ENCODE measurements at regions not wholly inside any gene's neighbourhood (a gene's known extent, or its start where the extent isn't known, plus 50 kb on each side); places are given as distances from the start of the nearest gene placed in this dataset.

- DNase-seq (ENCODE audit: low spot score): no peak
These were observed 107.1 kb upstream of the TSHZ2 start for GRCh38 chr20:52864916-52865605.

- DNase-seq (ENCODE audit: low spot score): no peak
These were observed 112.8 kb upstream of the TSHZ2 start for GRCh38 chr20:52859156-52859876.

- DNase-seq (ENCODE audit: low spot score): no peak
These were observed 119.4 kb upstream of the TSHZ2 start for GRCh38 chr20:52852714-52853113.

DNA sequence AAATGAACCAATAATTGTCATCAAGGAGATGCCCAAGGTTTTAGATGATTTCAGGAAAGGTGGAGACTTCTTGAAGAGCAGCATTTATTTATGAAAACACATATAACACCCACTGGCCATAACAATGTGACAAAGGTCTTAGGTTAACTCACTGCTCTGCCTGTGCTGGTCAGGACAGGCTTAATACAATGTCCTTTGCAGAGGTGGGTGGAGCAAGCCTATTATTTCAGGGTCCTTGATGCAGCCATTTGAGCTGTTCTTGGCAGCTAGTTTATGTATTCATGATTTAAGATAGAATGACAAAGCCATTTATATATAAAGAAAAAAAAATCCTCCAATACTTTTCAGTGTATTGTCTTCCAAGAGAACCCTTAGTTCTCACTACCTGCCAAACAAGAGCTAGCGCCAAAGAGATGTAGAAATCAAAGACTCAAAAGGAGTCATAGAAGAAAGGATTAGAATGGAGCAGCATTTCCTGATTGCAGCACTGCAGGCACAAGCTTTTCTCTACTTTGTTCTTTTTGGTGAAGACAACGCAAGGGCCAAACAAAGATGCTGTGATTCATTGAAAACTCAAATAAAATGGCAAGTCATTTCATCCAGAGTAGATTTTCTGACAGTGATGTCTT, 124.3 kb upstream of the TSHZ2 start:
- DNase-seq (ENCODE audit: low spot score): no peak

- DNase-seq (ENCODE audit: low spot score): no peak
These were observed 125.0 kb upstream of the TSHZ2 start for GRCh38 chr20:52847029-52847660.

DNA sequence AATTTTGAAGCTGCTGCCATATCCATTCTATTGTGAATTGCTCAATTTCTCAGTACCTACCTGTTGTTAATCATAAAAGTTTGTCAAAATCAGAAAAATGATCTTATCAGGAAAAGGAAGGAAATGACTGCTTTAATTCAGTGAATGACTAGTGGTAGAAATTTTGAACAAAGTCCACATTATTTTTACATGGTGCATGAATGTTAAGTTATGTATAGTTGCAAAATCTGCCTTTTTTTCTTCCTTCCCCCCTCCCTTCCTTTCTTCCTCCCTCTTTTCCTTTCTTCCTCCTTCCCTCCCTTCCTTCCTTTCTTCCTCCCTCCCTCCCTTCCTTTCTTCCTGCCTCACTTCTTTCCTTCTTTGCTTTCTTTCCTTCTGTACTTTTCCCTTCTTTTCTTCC, 127.1 kb upstream of the TSHZ2 start:
- no peak for DNase-seq (ENCODE audit: low spot score)

GRCh38 chr20:52843425-52843824, 128.7 kb upstream of the TSHZ2 start:
- DNase-seq (ENCODE audit: low spot score): no peak

DNA sequence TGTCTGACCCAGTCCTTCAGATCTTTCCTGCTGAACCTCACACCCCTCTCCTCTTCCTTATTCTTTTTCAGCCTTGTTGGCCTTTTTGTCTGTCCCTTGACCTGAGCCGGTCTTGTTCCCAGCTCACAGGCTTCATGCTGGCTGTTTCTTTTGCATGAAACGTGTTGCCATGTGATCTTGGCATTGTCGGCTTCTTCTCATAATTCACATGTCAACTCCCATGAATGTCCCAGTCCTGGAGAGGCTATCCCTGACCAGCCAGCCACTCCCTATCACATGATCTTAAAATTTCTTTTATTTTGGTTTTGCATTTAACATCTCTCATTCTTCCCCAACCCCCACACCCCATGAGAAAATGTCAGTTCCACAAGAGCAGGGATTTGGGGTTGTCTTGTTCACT, 131.2 kb upstream of the TSHZ2 start:
- DNase-seq (ENCODE audit: low spot score): no peak

GRCh38 chr20:52840041-52840440, 132.1 kb upstream of the TSHZ2 start:
- DNase-seq (ENCODE audit: low spot score): no peak

- DNase-seq (ENCODE audit: low spot score): no peak
These were observed 133.5 kb upstream of the TSHZ2 start for GRCh38 chr20:52838510-52839241.

GRCh38 chr20:52837378-52837777, 134.8 kb upstream of the TSHZ2 start:
- DNase-seq (ENCODE audit: low spot score): no peak

GRCh38 chr20:52833901-52834300, 138.3 kb upstream of the TSHZ2 start:
- DNase-seq (ENCODE audit: low spot score): no peak

DNA sequence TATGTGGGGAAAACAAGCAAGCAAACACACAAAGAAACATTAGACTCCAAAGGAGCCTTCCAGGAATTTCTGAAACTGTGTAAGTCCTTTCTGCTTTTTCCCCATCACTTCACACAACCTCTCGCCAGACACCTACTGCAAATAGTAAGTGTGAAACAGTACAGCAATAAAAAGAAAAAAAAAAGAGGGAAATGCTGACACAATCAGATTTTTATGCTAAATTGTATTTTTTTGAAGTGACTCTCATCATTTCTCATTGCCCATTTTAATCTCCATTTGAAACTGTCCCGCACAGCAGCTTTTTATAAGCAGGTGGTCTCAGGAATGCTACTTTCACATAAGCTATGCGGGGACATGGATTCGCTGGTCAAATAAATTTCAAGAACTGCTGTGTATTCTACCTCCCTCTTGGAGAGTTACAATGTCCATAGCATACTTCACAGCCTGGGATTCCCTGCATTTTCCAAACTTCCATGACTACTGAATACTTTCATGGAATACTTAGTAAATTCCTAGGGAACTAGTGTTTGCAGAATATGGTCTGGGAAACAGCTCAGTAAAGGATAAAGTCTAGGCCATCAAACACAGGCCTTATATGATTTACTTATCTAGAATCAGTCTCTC, 139.9 kb upstream of the TSHZ2 start:
- no peak for DNase-seq (ENCODE audit: low spot score)

DNA sequence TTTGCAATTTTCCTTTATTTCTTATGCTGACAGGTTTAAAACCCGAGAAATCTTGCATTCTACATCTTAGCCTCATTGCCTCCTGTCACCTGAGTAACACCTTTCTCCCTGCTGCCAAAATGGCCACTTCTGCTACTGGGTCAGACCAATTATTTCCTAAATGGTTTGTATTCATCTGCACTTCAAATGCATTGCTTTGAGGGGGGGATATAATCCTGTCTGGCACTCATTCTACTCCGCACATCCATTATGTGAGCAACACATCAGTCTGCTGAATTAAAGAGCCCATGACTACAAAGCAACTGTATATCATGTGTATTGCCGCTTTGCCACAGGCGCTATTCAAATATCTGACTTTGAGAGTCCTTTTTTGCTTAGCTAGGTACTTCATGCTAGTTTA, 141.6 kb upstream of the TSHZ2 start:
- DNase-seq (ENCODE audit: low spot score): no peak

GRCh38 chr20:52829111-52829510, 143.0 kb upstream of the TSHZ2 start:
- DNase-seq (ENCODE audit: low spot score): no peak

GRCh38 chr20:52828199-52828598, 144.0 kb upstream of the TSHZ2 start:
- no peak for DNase-seq (ENCODE audit: low spot score)

DNA sequence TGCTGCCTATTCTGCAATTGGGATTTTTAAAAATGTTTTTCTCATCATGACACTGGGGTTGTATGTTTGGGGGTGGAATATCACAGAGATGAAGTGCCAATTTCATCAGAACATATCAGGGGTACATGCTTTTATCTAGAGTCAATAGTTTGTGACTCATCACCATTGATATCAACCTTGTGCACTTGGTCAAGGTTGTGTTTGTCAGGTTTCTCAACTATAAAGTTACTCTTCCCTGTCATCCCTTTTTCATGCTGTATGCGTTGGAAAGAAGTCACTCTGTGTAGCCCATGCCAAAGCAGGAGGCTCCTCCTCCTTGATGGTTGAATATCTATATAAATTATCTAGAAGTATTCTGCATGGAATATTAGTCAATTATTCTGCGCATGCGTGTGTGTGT, 145.4 kb upstream of the TSHZ2 start:
- no peak for DNase-seq (ENCODE audit: low spot score)

- no peak for DNase-seq (ENCODE audit: low spot score)
These were observed 145.8 kb upstream of the TSHZ2 start for GRCh38 chr20:52826321-52826720.

GRCh38 chr20:52824494-52825216, 147.5 kb upstream of the TSHZ2 start:
- no peak for DNase-seq (ENCODE audit: low spot score)

- no peak for DNase-seq (ENCODE audit: low spot score)
These were observed 148.9 kb upstream of the TSHZ2 start for GRCh38 chr20:52823303-52823702.

Measured in putamen (tissue), 1 donor.